ENCODE measurements at regions not wholly inside any gene's neighbourhood (a gene's known extent, or its start where the extent isn't known, plus 50 kb on each side); places are given as distances from the start of the nearest gene placed in this dataset.

DNA sequence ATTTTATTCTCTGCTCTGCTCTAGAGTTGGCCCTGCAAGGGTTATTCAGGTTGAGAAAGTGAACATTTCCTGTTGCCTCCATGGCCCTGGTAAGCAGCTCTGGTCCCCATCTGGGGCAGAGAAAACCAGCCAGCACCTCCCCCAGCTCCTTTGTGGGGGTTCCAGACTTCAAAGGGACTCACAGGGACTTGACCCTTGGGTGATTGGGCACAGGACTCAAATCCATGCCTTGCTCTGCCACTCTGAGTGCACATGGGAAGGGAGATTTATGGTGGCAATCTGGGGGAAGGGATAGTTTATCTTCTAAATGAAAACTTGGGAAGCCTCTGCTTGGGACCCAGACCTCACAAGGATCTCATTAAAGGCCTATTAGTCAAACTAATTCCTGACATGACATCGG lies 212.8 kb downstream of the FOXD2 start:
- TF ChIP-seq, protein P1, sequence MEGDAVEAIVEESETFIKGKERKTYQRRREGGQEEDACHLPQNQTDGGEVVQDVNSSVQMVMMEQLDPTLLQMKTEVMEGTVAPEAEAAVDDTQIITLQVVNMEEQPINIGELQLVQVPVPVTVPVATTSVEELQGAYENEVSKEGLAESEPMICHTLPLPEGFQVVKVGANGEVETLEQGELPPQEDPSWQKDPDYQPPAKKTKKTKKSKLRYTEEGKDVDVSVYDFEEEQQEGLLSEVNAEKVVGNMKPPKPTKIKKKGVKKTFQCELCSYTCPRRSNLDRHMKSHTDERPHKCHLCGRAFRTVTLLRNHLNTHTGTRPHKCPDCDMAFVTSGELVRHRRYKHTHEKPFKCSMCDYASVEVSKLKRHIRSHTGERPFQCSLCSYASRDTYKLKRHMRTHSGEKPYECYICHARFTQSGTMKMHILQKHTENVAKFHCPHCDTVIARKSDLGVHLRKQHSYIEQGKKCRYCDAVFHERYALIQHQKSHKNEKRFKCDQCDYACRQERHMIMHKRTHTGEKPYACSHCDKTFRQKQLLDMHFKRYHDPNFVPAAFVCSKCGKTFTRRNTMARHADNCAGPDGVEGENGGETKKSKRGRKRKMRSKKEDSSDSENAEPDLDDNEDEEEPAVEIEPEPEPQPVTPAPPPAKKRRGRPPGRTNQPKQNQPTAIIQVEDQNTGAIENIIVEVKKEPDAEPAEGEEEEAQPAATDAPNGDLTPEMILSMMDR (optimal IDR thresholded peaks at IDR 0.05 in 1 of 3, IDR thresholded peaks at IDR 0.05 in 1 of 3, conservative IDR thresholded peaks at IDR 0.05 in 1 of 3; ENCODE audit: extremely low read depth in 1 of 3, insufficient read depth in 2 of 3, low read length in 3 of 3), result no peak
- TF ChIP-seq EZH2 (IDR thresholded peaks at IDR 0.05; ENCODE audit: low read length), result no peak
